GM10266 (cell line): ENCODE measurements at regions not wholly inside any gene's neighbourhood (a gene's known extent, or its start where the extent isn't known, plus 50 kb on each side); places are given as distances from the start of the nearest gene placed in this dataset.

Experiments
- DNase-seq: peaks from one replicate; pipeline ENCODE4 v3.0.0; 2012; ENCODE audit errors: extremely low spot score
- TF ChIP-seq, protein P1 (sequence below): IDR thresholded peaks from 2 replicates; pipeline ENCODE4 v1.5.1; 2012; ENCODE audit warnings: mild to moderate bottlenecking, low read depth; ENCODE audit not compliant: control insufficient read depth, insufficient read depth; ENCODE audit errors: missing control alignments

DNA sequence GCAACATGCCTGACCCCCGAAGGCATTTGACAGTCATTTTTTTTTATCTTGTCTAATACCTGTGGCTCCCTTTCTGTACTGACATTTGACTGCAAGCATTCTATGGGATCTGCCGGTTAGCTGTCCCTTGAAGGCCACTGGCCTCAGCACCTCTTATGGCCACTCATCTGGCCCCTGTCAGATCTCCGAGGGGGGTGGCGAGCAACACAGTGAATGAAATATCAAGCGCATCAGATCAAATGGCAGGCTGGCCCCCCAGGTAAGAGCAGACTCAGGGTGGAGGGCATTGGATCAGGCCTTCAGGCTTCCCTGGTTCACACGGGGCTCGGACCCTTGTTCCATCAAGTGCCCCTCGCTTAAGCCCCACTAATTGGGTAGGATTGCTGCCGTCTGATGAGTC lies 199.6 kb upstream of the MKI67 start:
- DNase-seq: no peak
- TF ChIP-seq, protein P1, sequence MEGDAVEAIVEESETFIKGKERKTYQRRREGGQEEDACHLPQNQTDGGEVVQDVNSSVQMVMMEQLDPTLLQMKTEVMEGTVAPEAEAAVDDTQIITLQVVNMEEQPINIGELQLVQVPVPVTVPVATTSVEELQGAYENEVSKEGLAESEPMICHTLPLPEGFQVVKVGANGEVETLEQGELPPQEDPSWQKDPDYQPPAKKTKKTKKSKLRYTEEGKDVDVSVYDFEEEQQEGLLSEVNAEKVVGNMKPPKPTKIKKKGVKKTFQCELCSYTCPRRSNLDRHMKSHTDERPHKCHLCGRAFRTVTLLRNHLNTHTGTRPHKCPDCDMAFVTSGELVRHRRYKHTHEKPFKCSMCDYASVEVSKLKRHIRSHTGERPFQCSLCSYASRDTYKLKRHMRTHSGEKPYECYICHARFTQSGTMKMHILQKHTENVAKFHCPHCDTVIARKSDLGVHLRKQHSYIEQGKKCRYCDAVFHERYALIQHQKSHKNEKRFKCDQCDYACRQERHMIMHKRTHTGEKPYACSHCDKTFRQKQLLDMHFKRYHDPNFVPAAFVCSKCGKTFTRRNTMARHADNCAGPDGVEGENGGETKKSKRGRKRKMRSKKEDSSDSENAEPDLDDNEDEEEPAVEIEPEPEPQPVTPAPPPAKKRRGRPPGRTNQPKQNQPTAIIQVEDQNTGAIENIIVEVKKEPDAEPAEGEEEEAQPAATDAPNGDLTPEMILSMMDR: no peak

DNA sequence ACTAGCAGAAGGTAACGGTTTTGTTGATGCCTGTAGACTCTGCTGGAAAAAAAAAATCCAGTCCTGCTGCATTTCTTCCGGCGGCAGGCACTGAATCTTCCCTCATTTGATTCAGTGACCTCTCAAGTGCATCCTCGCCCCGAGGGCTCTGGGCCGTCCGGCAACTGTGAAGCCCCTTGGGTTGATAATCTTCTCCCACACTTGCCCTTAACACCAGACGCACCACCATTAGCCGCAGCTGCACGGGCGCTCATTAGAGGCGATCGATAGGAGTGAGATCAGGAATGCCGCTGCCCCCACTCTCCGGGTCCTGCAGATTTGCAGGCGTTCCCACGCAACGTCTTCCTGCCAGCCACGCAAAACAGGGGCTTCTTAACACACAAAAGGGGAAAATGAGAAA lies 200.0 kb upstream of the MKI67 start:
- TF ChIP-seq, protein P1: no peak
- no peak for DNase-seq

DNA sequence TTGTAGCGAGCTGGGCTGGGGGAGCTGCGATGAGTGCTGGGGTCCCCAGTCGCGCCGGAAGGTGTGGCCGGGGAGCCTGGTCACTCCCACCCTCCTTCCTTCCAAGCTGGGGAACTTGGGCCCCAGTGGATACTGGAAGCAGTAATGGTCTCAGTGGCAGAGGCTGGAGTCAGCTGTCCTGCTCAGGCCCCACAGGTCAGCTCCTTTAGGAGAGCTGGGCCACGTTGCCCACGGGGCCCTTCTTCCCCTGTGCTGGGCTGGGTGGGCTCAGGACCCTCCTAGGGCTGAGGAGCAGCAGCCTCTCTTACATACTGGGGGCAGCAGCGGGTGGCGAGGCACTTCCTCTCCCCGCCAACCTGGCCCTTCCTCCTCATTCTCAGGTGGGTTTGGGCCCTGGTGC lies 200.6 kb upstream of the MKI67 start:
- TF ChIP-seq, protein P1: no peak
- DNase-seq: no peak

DNA sequence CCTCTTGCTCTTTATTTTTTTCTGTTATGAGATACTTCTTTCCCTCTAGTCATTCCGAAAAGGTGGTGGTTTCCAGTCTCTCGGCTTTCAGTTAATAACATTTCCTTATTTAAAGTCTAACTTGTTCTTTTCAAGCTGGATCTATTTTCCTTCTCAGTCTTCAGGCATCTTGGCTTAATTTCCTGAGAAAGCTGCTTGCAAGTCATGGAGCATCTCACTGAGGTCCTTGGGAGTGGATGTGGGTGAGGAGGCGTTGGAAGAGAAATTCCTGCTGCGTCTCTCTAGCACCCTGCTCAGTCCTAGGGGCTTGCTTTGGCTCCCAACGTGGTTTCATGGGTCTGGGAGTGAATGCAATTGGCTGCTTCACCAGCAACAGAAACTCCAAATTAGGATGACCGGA lies 210.2 kb upstream of the MKI67 start:
- no peak for DNase-seq
- TF ChIP-seq, protein P1: no peak

DNA sequence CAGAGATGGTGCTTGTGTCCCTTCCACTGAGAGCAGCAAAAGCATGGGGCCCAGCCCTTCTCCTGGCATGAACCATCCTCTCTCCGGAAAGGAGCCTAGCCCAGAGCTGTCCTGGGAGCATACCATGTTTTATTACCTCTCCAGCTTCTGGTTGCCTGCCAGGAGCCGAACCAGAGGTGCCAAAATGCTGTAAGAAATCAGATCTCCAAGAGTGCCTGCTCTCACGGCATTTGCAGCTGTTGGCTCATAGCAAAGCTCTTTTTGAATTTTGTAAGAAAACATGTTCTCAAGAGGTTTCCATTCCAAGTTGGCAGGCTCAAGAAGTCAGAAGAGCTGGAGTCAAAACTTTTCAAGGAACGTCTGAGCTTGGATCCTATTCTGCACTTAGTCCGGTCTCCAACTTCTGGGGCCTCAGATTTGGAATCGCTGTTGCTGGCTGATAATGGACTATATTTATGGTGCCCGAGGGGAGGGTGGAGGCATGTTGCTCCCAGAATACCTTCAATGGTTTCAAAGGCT lies 211.7 kb upstream of the MKI67 start:
- TF ChIP-seq, protein P1: no peak
- DNase-seq: no peak

DNA sequence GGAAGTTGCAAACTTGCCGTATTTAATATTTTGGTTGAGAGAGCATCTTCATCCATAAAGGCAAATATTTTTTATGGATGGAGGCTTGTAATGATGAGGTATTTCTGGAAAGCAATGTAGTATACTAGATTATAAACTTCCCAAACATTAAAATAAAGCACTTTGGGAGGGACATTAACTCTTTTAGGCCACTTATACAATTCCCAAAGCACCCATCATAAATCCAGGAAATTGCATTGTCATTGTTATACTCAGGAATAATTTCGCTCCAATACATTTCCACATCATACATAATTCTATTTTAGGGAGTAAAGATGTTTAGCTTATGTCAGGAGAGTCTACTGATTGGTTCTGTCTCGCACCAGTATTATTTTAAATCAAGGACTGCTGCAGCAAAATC lies 212.7 kb upstream of the MKI67 start:
- TF ChIP-seq, protein P1: no peak
- DNase-seq: no peak

DNA sequence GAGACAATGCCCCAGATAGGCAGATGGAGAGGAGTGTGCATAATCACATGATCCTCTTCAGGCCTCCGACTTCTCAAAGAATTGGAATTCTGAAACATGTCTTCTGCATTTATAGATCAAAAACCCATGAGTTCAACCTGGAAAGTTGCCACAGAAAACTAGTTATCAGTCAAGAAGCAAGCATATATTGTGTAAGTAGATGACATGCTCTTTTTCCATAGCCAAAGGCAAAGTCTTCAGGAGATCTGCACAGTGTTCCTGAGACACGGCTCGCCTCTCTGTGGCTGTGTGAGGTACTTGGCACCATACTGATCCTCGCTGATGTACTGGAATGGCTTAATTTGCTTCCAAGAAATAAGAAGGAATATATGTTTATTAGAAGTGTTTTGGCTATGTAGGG lies 213.5 kb upstream of the MKI67 start:
- TF ChIP-seq, protein P1: no peak
- DNase-seq: no peak
